RWPE2 (cell line): ENCODE measurements at regions not wholly inside any gene's neighbourhood (a gene's known extent, or its start where the extent isn't known, plus 50 kb on each side); places are given as distances from the start of the nearest gene placed in this dataset.

Source experiments
- ATAC-seq: fragments of 200-7000 bp; cut with Tn5 transposase; 3 replicates; pipeline ENCODE4 v1.9.1; 2021; ENCODE audit warnings: low read depth
- DNase-seq: peaks from one replicate; pipeline ENCODE4 v3.0.0-alpha.2; 2020; ENCODE audit warnings: low spot score
- H3K27ac ChIP-seq: fragments of 450-650 bp; 2 replicates; pipeline ENCODE4 v1.5.1; 2017; ENCODE audit warnings: mild to moderate bottlenecking; ENCODE audit not compliant: poor library complexity, severe bottlenecking
- H3K27me3 ChIP-seq: fragments of 250-450 bp; sonication (Bioruptor Pico); 2 replicates; pipeline ENCODE4 v1.5.1; 2021; ENCODE audit warnings: mild to moderate bottlenecking, moderate library complexity; ENCODE audit not compliant: insufficient read depth, poor library complexity, severe bottlenecking
- H3K36me3 ChIP-seq: fragments of 250-450 bp; sonication (Bioruptor Pico); 2 replicates; pipeline ENCODE4 v1.5.1; 2020; ENCODE audit warnings: low read depth, mild to moderate bottlenecking, moderate library complexity
- H3K4me1 ChIP-seq: fragments of 250-450 bp; sonication (Bioruptor Pico); 2 replicates; pipeline ENCODE4 v1.5.1; 2021; ENCODE audit warnings: mild to moderate bottlenecking, moderate library complexity; ENCODE audit not compliant: insufficient read depth, poor library complexity, severe bottlenecking
- H3K4me3 ChIP-seq: fragments of 250-450 bp; sonication (Bioruptor Pico); 2 replicates; pipeline ENCODE4 v1.5.1; 2021; ENCODE audit warnings: mild to moderate bottlenecking, moderate library complexity; ENCODE audit not compliant: severe bottlenecking
- H3K9me3 ChIP-seq: fragments of 250-450 bp; sonication (Bioruptor Pico); 2 replicates; pipeline ENCODE4 v1.5.1; 2021; ENCODE audit warnings: mild to moderate bottlenecking, moderate library complexity; ENCODE audit not compliant: severe bottlenecking
- TF ChIP-seq, protein P1 (sequence below): fragments of 450-650 bp; IDR thresholded peaks from one replicate; pipeline ENCODE4 v1.5.1; 2017; ENCODE audit warnings: mild to moderate bottlenecking, moderate library complexity; ENCODE audit not compliant: poor library complexity, severe bottlenecking

DNA sequence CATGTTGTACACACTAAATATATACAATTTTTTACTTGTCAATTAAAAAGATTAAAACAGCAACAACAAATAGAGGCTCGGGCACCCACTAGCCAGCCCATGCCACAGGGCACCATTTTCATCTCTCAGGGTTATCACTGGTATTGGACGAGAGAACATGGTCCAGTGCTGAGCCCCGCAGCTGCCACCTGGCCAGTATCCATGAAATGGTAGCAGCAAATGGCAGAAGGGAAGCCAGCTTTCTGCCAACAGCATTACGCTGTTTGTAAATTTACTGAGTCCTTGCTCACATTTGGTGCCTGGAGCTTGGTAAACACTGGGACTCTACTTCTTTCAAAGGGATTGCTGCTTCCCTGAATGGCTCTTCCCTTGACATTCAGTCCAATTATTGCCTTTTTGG lies 87.9 kb upstream of the WASF3 start:
- Histone ChIP-seq H3K4me1 (no peaks in the 10 kb centered on the region), H3K27ac (no peak overlapping the region), H3K4me3 (no peak overlapping the region), H3K9me3 (no peaks in the 10 kb centered on the region), H3K27me3 (no peaks in the 10 kb centered on the region), H3K36me3 (no peaks in the 10 kb centered on the region)
- TF ChIP-seq, protein P1, sequence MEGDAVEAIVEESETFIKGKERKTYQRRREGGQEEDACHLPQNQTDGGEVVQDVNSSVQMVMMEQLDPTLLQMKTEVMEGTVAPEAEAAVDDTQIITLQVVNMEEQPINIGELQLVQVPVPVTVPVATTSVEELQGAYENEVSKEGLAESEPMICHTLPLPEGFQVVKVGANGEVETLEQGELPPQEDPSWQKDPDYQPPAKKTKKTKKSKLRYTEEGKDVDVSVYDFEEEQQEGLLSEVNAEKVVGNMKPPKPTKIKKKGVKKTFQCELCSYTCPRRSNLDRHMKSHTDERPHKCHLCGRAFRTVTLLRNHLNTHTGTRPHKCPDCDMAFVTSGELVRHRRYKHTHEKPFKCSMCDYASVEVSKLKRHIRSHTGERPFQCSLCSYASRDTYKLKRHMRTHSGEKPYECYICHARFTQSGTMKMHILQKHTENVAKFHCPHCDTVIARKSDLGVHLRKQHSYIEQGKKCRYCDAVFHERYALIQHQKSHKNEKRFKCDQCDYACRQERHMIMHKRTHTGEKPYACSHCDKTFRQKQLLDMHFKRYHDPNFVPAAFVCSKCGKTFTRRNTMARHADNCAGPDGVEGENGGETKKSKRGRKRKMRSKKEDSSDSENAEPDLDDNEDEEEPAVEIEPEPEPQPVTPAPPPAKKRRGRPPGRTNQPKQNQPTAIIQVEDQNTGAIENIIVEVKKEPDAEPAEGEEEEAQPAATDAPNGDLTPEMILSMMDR, result no peak
- ATAC-seq (no peak), DNase-seq (no peak)

DNA sequence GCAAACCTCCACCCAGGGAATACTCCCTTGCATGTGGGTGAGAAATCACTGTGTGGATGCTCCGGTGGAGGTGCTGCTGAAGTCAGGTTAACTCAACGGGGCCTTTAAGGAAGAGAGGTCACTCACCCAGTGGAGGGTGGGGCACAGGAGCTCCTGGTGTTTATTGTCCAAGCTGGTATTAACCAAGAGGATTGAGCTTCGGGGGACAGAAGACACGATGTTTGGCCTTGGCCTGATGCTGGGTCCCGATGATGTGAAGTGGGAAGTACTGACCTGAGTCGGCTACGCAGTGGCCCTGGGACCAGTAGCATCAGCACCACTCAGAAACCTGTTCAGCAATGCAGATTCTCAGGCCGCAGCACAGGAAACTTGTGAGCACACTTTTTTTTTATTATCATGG lies 85.7 kb upstream of the WASF3 start:
- ATAC-seq (no peak), DNase-seq (no peak)
- TF ChIP-seq, protein P1, result no peak
- Histone ChIP-seq H3K27me3 (no peaks in the 10 kb centered on the region), H3K27ac (no peak overlapping the region), H3K36me3 (no peaks in the 10 kb centered on the region), H3K9me3 (no peaks in the 10 kb centered on the region), H3K4me3 (no peak overlapping the region), H3K4me1 (no peaks in the 10 kb centered on the region)

DNA sequence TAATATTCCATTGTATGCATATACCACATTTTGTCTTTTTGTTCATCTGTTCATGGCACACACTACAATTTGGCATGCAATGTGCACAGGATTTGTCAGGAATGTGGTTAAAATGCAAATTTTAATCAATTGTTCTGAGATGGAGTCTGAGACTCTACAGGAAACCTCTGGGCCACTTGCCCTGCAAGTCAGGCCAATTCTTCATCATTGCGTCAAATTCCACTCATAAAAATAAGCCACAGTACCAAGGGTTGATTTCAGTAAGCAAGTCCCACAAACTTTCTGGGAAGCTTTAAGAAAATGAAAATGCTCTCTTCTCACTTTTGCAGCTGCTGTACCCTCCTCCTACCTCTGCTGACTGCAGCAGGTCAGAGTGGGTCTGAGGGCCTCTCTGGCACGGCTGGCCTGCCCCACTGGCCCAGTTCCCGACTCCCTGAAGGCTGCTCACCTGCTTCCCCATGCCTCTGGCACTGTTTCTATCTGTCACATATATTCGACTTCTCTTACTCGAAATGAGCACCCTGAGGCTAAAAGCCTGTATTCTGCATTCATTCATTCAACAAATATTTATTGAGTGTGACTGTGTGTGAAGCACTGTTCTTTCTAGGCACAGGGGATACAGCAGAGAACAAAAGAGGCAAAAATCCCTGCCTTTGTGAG lies 83.8 kb upstream of the WASF3 start:
- H3K9me3 ChIP-seq, result no peaks in the 10 kb centered on the region
- DNase-seq (no peak), ATAC-seq (no peak)
- H3K4me1 ChIP-seq, result no peaks in the 10 kb centered on the region
- no peak overlapping the region for H3K27ac ChIP-seq
- no peak overlapping the region for H3K4me3 ChIP-seq
- H3K27me3 ChIP-seq, result no peaks in the 10 kb centered on the region
- H3K36me3 ChIP-seq, result no peaks in the 10 kb centered on the region
- TF ChIP-seq, protein P1, result no peak

DNA sequence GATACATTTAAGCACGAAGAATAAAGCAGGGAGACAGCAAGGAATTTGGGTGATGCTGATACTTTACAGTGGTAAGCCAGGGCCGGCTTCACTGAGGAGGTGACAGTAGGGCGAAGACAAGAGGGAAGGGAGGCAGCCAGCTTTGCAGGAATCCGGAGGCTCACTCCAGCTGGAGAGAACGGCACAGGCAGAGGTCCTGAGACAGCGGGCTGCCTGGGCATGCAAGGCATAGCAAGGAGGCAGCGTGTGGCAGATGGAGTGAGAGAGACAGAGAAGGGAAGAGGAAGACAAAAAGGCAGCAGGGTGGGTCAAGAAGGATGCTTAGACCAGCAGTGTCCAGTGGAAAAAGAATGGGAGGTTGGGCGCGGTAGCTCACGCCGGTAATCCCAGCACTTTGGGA lies 83.2 kb upstream of the WASF3 start:
- H3K27ac ChIP-seq, result no peak overlapping the region
- ATAC-seq (no peak), DNase-seq (no peak)
- TF ChIP-seq, protein P1, result no peak
- no peak overlapping the region for H3K4me3 ChIP-seq
- H3K9me3 ChIP-seq, result no peaks in the 10 kb centered on the region
- H3K27me3 ChIP-seq, result no peaks in the 10 kb centered on the region
- H3K36me3 ChIP-seq, result no peaks in the 10 kb centered on the region
- H3K4me1 ChIP-seq, result no peaks in the 10 kb centered on the region

DNA sequence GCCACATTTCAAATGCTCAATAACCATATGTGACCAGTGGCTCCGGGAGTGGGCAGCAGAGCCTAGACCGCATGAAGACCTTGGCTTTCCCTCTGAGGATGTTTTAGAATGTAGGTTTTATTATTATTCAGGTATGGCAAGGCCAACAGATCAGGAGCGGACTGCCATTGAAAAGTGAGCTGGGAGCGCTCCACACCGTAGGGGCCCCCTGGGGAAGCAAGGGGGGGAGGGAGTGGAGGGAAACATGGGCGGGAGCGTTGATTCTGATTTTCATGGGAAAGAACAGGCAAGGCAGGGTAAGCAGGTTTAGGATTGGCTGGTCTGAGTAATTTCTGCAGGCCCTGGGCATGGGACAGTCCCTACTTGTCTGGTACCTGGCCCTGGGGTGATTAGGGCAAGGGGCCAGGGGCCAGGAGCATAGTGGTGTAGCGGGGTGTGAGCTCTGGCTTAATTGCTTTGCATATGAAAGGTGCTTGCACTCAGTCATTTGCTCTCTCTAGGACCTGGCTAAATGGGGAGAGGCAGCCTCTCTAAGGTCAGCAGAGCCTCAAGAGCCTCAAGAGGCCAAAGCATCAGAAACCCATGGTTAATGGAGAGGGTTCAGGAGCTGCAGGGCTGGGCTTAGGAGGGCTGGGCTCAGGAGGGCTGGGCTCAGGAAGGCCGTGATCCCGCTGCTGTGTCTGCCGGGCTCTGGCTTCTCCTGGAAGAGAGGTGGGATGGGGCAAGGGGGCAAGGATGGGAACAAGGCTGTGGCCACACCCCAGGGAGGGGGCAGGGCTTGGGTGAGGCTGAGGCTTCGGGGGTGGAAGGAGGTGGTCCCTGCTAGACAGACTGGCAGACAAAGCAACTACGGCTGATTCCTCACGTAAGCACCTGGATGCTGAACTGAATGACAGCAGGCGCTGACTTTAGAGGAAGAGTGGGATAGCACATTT lies 82.0 kb upstream of the WASF3 start:
- no peak for DNase-seq
- H3K4me3 ChIP-seq, result no peak overlapping the region

More for the DNA sequence above, 82.0 kb upstream of the WASF3 start:
- TF ChIP-seq, protein P1, result no peak
- H3K4me1 ChIP-seq, result no peaks in the 10 kb centered on the region
- H3K27me3 ChIP-seq, result no peaks in the 10 kb centered on the region
- no peaks in the 10 kb centered on the region for H3K9me3 ChIP-seq
- H3K36me3 ChIP-seq, result no peaks in the 10 kb centered on the region
- ATAC-seq, result no peak
- no peak overlapping the region for H3K27ac ChIP-seq
